ENCODE measurements at regions not wholly inside any gene's neighbourhood (a gene's known extent, or its start where the extent isn't known, plus 50 kb on each side); places are given as distances from the start of the nearest gene placed in this dataset.

DNA sequence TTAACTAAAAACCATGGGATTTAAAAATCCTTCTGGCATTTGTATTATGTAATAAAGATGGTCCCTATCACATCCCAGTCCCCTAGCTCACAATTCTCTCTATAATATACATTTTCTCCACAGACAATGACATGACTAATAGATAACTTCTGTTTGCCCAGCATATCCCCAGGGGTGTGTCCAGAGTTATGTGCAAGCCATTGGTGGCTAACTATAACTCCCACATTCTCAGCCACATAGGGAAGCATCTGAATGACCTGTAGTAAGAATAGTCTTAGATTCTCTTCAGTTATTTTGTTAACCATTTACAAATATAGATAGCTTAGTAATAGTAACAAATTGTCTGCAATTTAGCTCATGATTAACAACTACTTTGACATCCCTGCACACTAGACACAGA lies 52.2 kb upstream of the RBSN start:
- ATAC-seq: no peak
- no peak overlapping the region for H3K27ac Mint-ChIP-seq
- H3K27me3 Mint-ChIP-seq (ENCODE audit: low read depth): peaks cover 53% of the 10 kb centered on the region
- no peak for DNase-seq
- H3K9me3 Mint-ChIP-seq (ENCODE audit: insufficient read depth): no peaks in the 10 kb centered on the region
- H3K36me3 Mint-ChIP-seq (ENCODE audit: low read depth): no peaks in the 10 kb centered on the region
- POLR2A ChIA-PET: no interaction called here
- no peak overlapping the region for H3K4me3 Mint-ChIP-seq
- CTCF ChIA-PET: no interaction called here
- no peaks in the 10 kb centered on the region for H3K4me1 Mint-ChIP-seq (ENCODE audit: low read depth)

- Mint-ChIP-seq H3K27ac (no peak overlapping the region), H3K27me3 (ENCODE audit: low read depth) (peaks cover 54% of the 10 kb centered on the region), H3K36me3 (ENCODE audit: low read depth) (no peaks in the 10 kb centered on the region), H3K9me3 (ENCODE audit: insufficient read depth) (no peaks in the 10 kb centered on the region), H3K4me1 (ENCODE audit: low read depth) (no peaks in the 10 kb centered on the region), H3K4me3 (no peak overlapping the region)
- DNase-seq (no peak), ATAC-seq (no peak)
- ChIA-PET CTCF (interaction anchor here (1.0 to 1.4 kb wide), 3 partner anchors 13 to 253 kb away, joined by 3 read pairs; no protein-coding TSS in a partner anchor), POLR2A (no interaction called here)
Observed at GRCh38 chr3:15152184-15152583, 53.2 kb upstream of the RBSN start.

GRCh38 chr3:15153103-15153502 lies 52.9 kb upstream of the CAPN7 start:
- Mint-ChIP-seq H3K9me3 (ENCODE audit: insufficient read depth) (no peaks in the 10 kb centered on the region), H3K36me3 (ENCODE audit: low read depth) (peaks cover 3% of the 10 kb centered on the region), H3K4me1 (ENCODE audit: low read depth) (no peaks in the 10 kb centered on the region), H3K4me3 (no peak overlapping the region), H3K27me3 (ENCODE audit: low read depth) (peaks cover 54% of the 10 kb centered on the region), H3K27ac (no peak overlapping the region)
- CTCF ChIA-PET: interaction anchor here (0.9 to 1.4 kb wide), 4 partner anchors 12 to 252 kb away, joined by 3 read pairs; no protein-coding TSS in a partner anchor
- DNase-seq (no peak), ATAC-seq (no peak)
- POLR2A ChIA-PET: no interaction called here

DNA sequence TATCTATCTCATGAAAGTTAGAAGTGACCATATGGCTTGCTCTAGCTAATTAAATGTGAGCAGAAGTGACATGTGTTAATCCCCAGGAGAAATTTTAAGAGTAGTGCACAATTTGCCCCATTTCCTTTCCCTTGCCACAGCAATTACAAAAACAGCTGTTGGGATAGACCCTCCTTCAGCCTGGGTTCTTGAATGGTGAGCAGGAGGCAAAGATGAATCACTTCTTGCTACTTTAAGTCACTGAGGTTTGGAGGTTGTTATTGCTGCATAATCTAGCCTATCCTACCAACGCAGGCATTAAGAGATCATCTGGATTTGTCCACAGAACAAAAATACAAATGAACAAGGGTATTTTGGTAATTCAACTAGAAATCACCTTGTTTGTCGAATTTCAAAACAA lies 51.7 kb upstream of the CAPN7 start:
- peaks cover 54% of the 10 kb centered on the region for H3K27me3 Mint-ChIP-seq (ENCODE audit: low read depth)
- peaks cover 3% of the 10 kb centered on the region for H3K36me3 Mint-ChIP-seq (ENCODE audit: low read depth)
- H3K4me1 Mint-ChIP-seq (ENCODE audit: low read depth): no peaks in the 10 kb centered on the region
- H3K4me3 Mint-ChIP-seq: no peak overlapping the region
- ATAC-seq (no peak), DNase-seq (no peak)
- H3K9me3 Mint-ChIP-seq (ENCODE audit: insufficient read depth): no peaks in the 10 kb centered on the region
- POLR2A ChIA-PET: no interaction called here
- H3K27ac Mint-ChIP-seq: no peak overlapping the region
- CTCF ChIA-PET: no interaction called here

GRCh38 chr3:15155840-15156360 lies 50.1 kb upstream of the CAPN7 start:
- no peak for ATAC-seq
- Mint-ChIP-seq H3K36me3 (ENCODE audit: low read depth) (peaks cover 3% of the 10 kb centered on the region), H3K4me1 (ENCODE audit: low read depth) (peaks cover 7% of the 10 kb centered on the region), H3K27me3 (ENCODE audit: low read depth) (peaks cover 52% of the 10 kb centered on the region), H3K9me3 (ENCODE audit: insufficient read depth) (no peaks in the 10 kb centered on the region), H3K4me3 (no peak overlapping the region), H3K27ac (no peak overlapping the region)
- CTCF ChIA-PET: no interaction called here
- no peak for DNase-seq
- POLR2A ChIA-PET: no interaction called here

Measured in activated CD8-positive, alpha-beta T cell treated with anti-CD3 and anti-CD28 coated beads, Interleukin-2, amount 10 ng/mL, durations not matched to agents 7 days and 5 days (primary cell).